Stimulated activated memory B cell treated with anti-CD40 and anti-IgM and Interleukin-4, amounts not matched to agents 10 μg/mL and 1 μg/mL and 100 μg/mL, for 72 hours (primary cell): ENCODE measurements at regions not wholly inside any gene's neighbourhood (a gene's known extent, or its start where the extent isn't known, plus 50 kb on each side); places are given as distances from the start of the nearest gene placed in this dataset.
"Not testable (repeated sequence)": the region's sequence is repeated elsewhere in the genome, so short reads cannot be mapped to it uniquely, and the experiment has no call there.

Experiments
- ATAC-seq: fragments of 150-1000 bp; cut with Tn5 transposase; 2 replicates; pipeline ENCODE4 v1.10.0; 2021
- H3K27ac Mint-ChIP-seq: one replicate; pipeline ENCODE4 v1.8.0; 2022; ENCODE audit warnings: mild to moderate bottlenecking, mixed read lengths
- H3K27me3 Mint-ChIP-seq: one replicate; pipeline ENCODE4 v1.8.0; 2022; ENCODE audit warnings: mixed read lengths
- H3K36me3 Mint-ChIP-seq: one replicate; pipeline ENCODE4 v1.8.0; 2022; ENCODE audit warnings: mixed read lengths
- H3K4me1 Mint-ChIP-seq: one replicate; pipeline ENCODE4 v1.8.0; 2022; ENCODE audit warnings: mixed read lengths
- H3K4me3 Mint-ChIP-seq: one replicate; pipeline ENCODE4 v1.8.0; 2022; ENCODE audit warnings: mild to moderate bottlenecking, moderate library complexity, mixed read lengths
- H3K9me3 Mint-ChIP-seq: one replicate; pipeline ENCODE4 v1.8.0; 2022; ENCODE audit warnings: mixed read lengths

GRCh38 chr6:113027780-113028179, 680.6 kb downstream of the RFPL4B start:
- Mint-ChIP-seq H3K4me3 (no peak overlapping the region), H3K4me1 (no peaks in the 10 kb centered on the region), H3K27ac (no peak overlapping the region), H3K9me3 (no peaks in the 10 kb centered on the region), H3K36me3 (no peaks in the 10 kb centered on the region), H3K27me3 (no peaks in the 10 kb centered on the region)
- no peak for ATAC-seq

GRCh38 chr6:113029161-113029560, 682.0 kb downstream of the RFPL4B start:
- not testable (repeated sequence) for H3K36me3 Mint-ChIP-seq, ATAC-seq, H3K27ac Mint-ChIP-seq, H3K4me3 Mint-ChIP-seq, H3K27me3 Mint-ChIP-seq, H3K9me3 Mint-ChIP-seq, H3K4me1 Mint-ChIP-seq

- Mint-ChIP-seq H3K27me3 (peaks cover 15% of the 10 kb centered on the region), H3K27ac (no peak overlapping the region), H3K4me3 (no peak overlapping the region), H3K4me1 (peaks cover 2% of the 10 kb centered on the region), H3K36me3 (no peaks in the 10 kb centered on the region), H3K9me3 (no peaks in the 10 kb centered on the region)
- ATAC-seq, result no peak
Measured at GRCh38 chr6:113031591-113032238, 684.6 kb downstream of the RFPL4B start.

DNA sequence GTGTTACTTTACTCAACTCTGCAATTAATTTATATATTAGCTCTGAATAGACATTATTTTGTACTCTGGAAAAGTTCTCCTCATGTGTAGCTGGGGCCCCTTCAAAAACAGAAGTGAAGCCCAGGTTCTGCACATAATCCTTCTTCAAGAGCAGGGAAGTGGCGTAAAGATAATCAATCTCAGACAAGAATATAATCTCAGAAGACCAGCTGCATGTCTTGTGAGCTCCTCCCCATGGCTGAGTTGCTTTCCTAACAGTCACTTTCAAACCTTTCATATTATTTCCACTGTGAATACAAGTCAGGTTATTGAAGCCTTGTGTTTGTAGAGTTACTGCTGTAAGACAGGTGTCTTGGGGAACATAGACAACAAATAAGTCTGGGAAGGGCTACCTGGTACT, 691.9 kb downstream of the RFPL4B start:
- Mint-ChIP-seq H3K9me3 (peaks cover 2% of the 10 kb centered on the region), H3K27me3 (peaks cover 23% of the 10 kb centered on the region)

GRCh38 chr6:113047148-113047547, 700.0 kb downstream of the RFPL4B start:
- no peak overlapping the region for H3K27ac Mint-ChIP-seq
- H3K9me3 Mint-ChIP-seq, result no peaks in the 10 kb centered on the region
- H3K4me3 Mint-ChIP-seq, result no peak overlapping the region
- peaks cover 6% of the 10 kb centered on the region for H3K4me1 Mint-ChIP-seq
- ATAC-seq, result no peak
- H3K36me3 Mint-ChIP-seq, result no peaks in the 10 kb centered on the region
- peaks cover 22% of the 10 kb centered on the region for H3K27me3 Mint-ChIP-seq

More for the DNA sequence above, 691.9 kb downstream of the RFPL4B start:
- no peak for ATAC-seq
- Mint-ChIP-seq H3K27ac (no peak overlapping the region), H3K36me3 (no peaks in the 10 kb centered on the region), H3K4me3 (no peak overlapping the region), H3K4me1 (peaks cover 4% of the 10 kb centered on the region)

GRCh38 chr6:113047932-113048331, 700.8 kb downstream of the RFPL4B start:
- H3K4me1 Mint-ChIP-seq, result peaks cover 6% of the 10 kb centered on the region
- H3K27ac Mint-ChIP-seq, result no peak overlapping the region
- no peaks in the 10 kb centered on the region for H3K9me3 Mint-ChIP-seq
- H3K4me3 Mint-ChIP-seq, result no peak overlapping the region
- peaks cover 22% of the 10 kb centered on the region for H3K27me3 Mint-ChIP-seq
- no peak for ATAC-seq
- H3K36me3 Mint-ChIP-seq, result no peaks in the 10 kb centered on the region

GRCh38 chr6:113048741-113049140, 701.6 kb downstream of the RFPL4B start:
- Mint-ChIP-seq H3K4me1 (peaks cover 6% of the 10 kb centered on the region), H3K27ac (no peak overlapping the region), H3K9me3 (no peaks in the 10 kb centered on the region), H3K27me3 (peaks cover 22% of the 10 kb centered on the region), H3K36me3 (no peaks in the 10 kb centered on the region), H3K4me3 (no peak overlapping the region)
- ATAC-seq, result no peak

- Mint-ChIP-seq H3K27ac (no peak overlapping the region), H3K36me3 (no peaks in the 10 kb centered on the region), H3K9me3 (no peaks in the 10 kb centered on the region), H3K27me3 (peaks cover 22% of the 10 kb centered on the region), H3K4me1 (peaks cover 6% of the 10 kb centered on the region), H3K4me3 (no peak overlapping the region)
- no peak for ATAC-seq
Measured at GRCh38 chr6:113049190-113049589, 702.1 kb downstream of the RFPL4B start.

GRCh38 chr6:113050010-113050858, 703.1 kb downstream of the RFPL4B start:
- no peak for ATAC-seq
- Mint-ChIP-seq H3K4me1 (peaks cover 6% of the 10 kb centered on the region), H3K27me3 (peaks cover 22% of the 10 kb centered on the region), H3K9me3 (no peaks in the 10 kb centered on the region), H3K36me3 (no peaks in the 10 kb centered on the region), H3K27ac (no peak overlapping the region), H3K4me3 (no peak overlapping the region)

DNA sequence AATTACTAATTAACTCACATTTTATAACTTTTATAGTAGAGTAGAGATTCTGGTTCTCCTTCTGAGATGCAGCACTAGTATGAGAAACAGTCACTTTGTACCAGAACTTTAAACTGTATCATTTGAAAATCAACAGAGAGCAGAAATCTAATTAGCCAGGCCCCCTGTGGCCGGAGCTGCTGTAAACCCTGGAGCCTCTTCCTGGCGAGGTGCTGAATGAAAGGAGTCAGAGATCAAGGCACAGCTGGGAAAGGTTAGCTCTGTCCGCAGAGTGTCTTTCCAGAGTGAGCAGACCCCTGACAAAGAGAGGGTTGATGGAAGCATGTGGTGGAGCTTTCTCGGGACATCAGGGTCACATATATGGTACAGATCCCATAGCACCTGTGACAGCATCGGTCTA, 703.8 kb downstream of the RFPL4B start:
- H3K36me3 Mint-ChIP-seq, result no peaks in the 10 kb centered on the region

DNA sequence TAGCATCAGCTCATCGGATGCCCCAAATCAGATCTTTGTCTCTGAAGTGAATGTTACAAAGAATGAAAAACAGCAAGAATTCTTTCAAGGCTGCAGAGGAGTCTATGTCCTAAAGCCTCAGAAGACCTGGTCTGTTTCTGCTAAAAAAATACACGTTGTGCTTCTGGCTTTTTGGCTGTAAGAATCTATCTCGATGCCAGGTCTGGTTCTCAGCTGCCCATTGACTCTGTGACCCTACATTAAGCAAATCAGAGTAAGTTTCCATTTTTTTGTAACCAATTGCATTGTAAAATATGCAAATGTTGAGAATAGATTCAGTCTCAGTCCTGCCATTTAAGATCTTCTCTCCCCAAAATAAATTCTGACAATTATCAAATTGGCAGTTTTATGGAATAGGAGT, 705.4 kb downstream of the RFPL4B start:
- Mint-ChIP-seq H3K4me3 (no peak overlapping the region), H3K4me1 (peaks cover 6% of the 10 kb centered on the region), H3K36me3 (no peaks in the 10 kb centered on the region), H3K27ac (no peak overlapping the region), H3K9me3 (peaks cover 3% of the 10 kb centered on the region), H3K27me3 (peaks cover 22% of the 10 kb centered on the region)
- ATAC-seq, result no peak

More for the DNA sequence above, 703.8 kb downstream of the RFPL4B start:
- peaks cover 22% of the 10 kb centered on the region for H3K27me3 Mint-ChIP-seq
- H3K4me3 Mint-ChIP-seq, result no peak overlapping the region
- peaks cover 3% of the 10 kb centered on the region for H3K9me3 Mint-ChIP-seq
- H3K4me1 Mint-ChIP-seq, result peaks cover 6% of the 10 kb centered on the region
- no peak overlapping the region for H3K27ac Mint-ChIP-seq
- ATAC-seq, result no peak

DNA sequence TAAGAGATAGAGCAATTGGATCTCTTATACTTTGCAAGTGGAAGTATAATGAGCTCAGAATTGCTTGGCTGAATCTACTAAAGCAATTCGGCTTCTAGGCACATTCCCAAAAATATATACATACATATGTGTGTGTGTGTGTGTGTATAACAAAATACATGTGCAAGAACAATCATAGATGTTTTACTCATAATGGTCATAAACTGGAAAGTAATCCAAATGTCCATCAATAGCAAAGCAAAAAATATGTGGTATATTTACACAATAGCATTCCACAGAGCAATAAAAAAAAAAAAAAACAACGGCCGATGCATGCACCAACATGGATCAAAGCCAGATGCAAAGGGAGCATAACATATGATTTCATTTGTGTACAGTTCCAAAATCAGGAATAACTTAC, 707.9 kb downstream of the RFPL4B start:
- Mint-ChIP-seq H3K9me3 (peaks cover 3% of the 10 kb centered on the region), H3K27ac (no peak overlapping the region), H3K4me3 (no peak overlapping the region), H3K27me3 (peaks cover 12% of the 10 kb centered on the region), H3K4me1 (peaks cover 5% of the 10 kb centered on the region), H3K36me3 (no peaks in the 10 kb centered on the region)
- no peak for ATAC-seq

DNA sequence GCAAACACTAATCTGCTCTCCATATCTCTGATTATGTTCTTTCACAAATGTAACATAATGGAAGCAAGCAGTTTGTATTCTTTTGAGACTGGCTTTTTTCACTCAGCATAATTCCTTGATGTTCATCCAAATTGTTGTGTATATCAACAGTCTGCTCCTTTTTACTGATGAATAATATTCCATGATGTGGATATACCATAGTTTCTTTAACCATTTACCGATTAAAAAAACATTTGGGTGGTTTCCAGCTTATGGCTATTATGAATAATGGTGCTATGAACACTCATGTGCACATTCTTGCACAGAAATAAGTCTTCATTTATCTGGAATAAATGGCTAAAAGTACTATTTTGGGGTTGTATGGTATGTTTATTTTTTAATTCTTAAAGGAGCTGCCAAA, 708.9 kb downstream of the RFPL4B start:
- H3K9me3 Mint-ChIP-seq, result peaks cover 3% of the 10 kb centered on the region
- no peak overlapping the region for H3K27ac Mint-ChIP-seq
- H3K4me1 Mint-ChIP-seq, result no peaks in the 10 kb centered on the region
- no peak overlapping the region for H3K4me3 Mint-ChIP-seq
- no peak for ATAC-seq
- no peaks in the 10 kb centered on the region for H3K36me3 Mint-ChIP-seq
- peaks cover 4% of the 10 kb centered on the region for H3K27me3 Mint-ChIP-seq

GRCh38 chr6:113057567-113058053, 710.5 kb downstream of the RFPL4B start:
- H3K4me3 Mint-ChIP-seq, result no peak overlapping the region
- H3K9me3 Mint-ChIP-seq, result peaks cover 3% of the 10 kb centered on the region
- no peaks in the 10 kb centered on the region for H3K27me3 Mint-ChIP-seq
- H3K27ac Mint-ChIP-seq, result peak overlapping the region; percentile 6
- H3K36me3 Mint-ChIP-seq, result no peaks in the 10 kb centered on the region
- no peaks in the 10 kb centered on the region for H3K4me1 Mint-ChIP-seq
- ATAC-seq, result no peak

DNA sequence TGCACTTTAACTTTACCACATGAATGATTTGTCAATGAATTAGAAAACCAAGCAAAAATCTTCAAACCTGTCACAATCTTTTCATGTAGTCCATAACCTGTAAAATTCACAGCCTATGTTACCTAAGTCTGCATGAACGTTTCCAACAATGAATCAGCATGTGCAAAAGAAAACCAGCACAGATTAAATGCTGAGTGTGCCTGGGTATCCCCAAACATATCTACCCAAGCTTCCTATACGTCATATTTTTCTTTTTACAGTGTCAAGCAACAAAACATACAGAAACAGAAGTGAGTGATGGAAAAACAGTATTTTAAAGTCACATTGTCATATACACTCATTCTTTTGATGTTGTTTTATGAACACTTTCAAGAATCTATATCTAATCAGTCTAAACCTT, 713.5 kb downstream of the RFPL4B start:
- peaks cover 19% of the 10 kb centered on the region for H3K27me3 Mint-ChIP-seq

GRCh38 chr6:113065611-113066010, 718.5 kb downstream of the RFPL4B start:
- Mint-ChIP-seq H3K9me3 (no peaks in the 10 kb centered on the region), H3K4me1 (peaks cover 6% of the 10 kb centered on the region), H3K4me3 (no peak overlapping the region), H3K27ac (no peak overlapping the region), H3K36me3 (no peaks in the 10 kb centered on the region), H3K27me3 (peaks cover 22% of the 10 kb centered on the region)
- ATAC-seq, result no peak

More for the DNA sequence above, 713.5 kb downstream of the RFPL4B start:
- Mint-ChIP-seq H3K9me3 (peaks cover 3% of the 10 kb centered on the region), H3K4me1 (peaks cover 5% of the 10 kb centered on the region), H3K4me3 (no peak overlapping the region), H3K27ac (no peak overlapping the region), H3K36me3 (no peaks in the 10 kb centered on the region)
- no peak for ATAC-seq
